ENCODE measurements at regions not wholly inside any gene's neighbourhood (a gene's known extent, or its start where the extent isn't known, plus 50 kb on each side); places are given as distances from the start of the nearest gene placed in this dataset.

- intact Hi-C loops (cut with DNase I) = no loop called here
- Histone ChIP-seq H3K4me3 (ENCODE audit: low read length in 2 of 2) (no peak overlapping the region), H3K27ac (ENCODE audit: low read depth in 1 of 2, low read length in 2 of 2) (no peak overlapping the region), H3K27me3 (ENCODE audit: control insufficient read depth in 1 of 2, insufficient read depth in 2 of 2, low read length in 1 of 2) (no peaks in the 10 kb centered on the region), H3K36me3 (ENCODE audit: control insufficient read depth in 1 of 2, insufficient read depth in 2 of 2, low read length in 1 of 2) (peaks cover 0 to 1% of the 10 kb centered on the region in 2 donors), H3K4me1 (ENCODE audit: control insufficient read depth in 1 of 2, insufficient read depth in 2 of 2, low read length in 2 of 2) (no peaks in the 10 kb centered on the region), H3K9me3 (ENCODE audit: control insufficient read depth, low read length) (no peaks in the 10 kb centered on the region)
- DNase-seq = no peak
- ATAC-seq (ENCODE audit: low FRiP score) = no peak
Measured at GRCh38 chr4:124484008-124484407, 228.5 kb downstream of the ANKRD50 start.

- Histone ChIP-seq H3K4me3 (ENCODE audit: low read length in 2 of 2) (no peak overlapping the region), H3K9me3 (ENCODE audit: control insufficient read depth, low read length) (no peaks in the 10 kb centered on the region), H3K27me3 (ENCODE audit: control insufficient read depth in 1 of 2, insufficient read depth in 2 of 2, low read length in 1 of 2) (no peaks in the 10 kb centered on the region), H3K4me1 (ENCODE audit: control insufficient read depth in 1 of 2, insufficient read depth in 2 of 2, low read length in 2 of 2) (no peaks in the 10 kb centered on the region), H3K27ac (ENCODE audit: low read depth in 1 of 2, low read length in 2 of 2) (no peak overlapping the region), H3K36me3 (ENCODE audit: control insufficient read depth in 1 of 2, insufficient read depth in 2 of 2, low read length in 1 of 2) (peaks cover 0 to 1% of the 10 kb centered on the region in 2 donors)
- ATAC-seq (ENCODE audit: low FRiP score) (no peak), DNase-seq (no peak)
- WGBS, 2 donors = 94 to 95% methylated on average over 2 of the region's 2 CpGs
- intact Hi-C loops (cut with DNase I) = no loop called here
Measured at GRCh38 chr4:124484940-124485339, 227.6 kb downstream of the ANKRD50 start.

GRCh38 chr4:124486423-124486822, 226.1 kb downstream of the ANKRD50 start:
- H3K36me3 ChIP-seq (ENCODE audit: control insufficient read depth in 1 of 2, insufficient read depth in 2 of 2, low read length in 1 of 2) = peaks cover 0 to under 1% of the 10 kb centered on the region in 2 donors
- no peak overlapping the region for H3K4me3 ChIP-seq (ENCODE audit: low read length in 2 of 2)
- DNase-seq (no peak), ATAC-seq (ENCODE audit: low FRiP score) (no peak)
- no peaks in the 10 kb centered on the region for H3K4me1 ChIP-seq (ENCODE audit: control insufficient read depth in 1 of 2, insufficient read depth in 2 of 2, low read length in 2 of 2)
- H3K27me3 ChIP-seq (ENCODE audit: control insufficient read depth in 1 of 2, insufficient read depth in 2 of 2, low read length in 1 of 2) = no peaks in the 10 kb centered on the region
- H3K27ac ChIP-seq (ENCODE audit: low read depth in 1 of 2, low read length in 2 of 2) = no peak overlapping the region
- intact Hi-C loops (cut with DNase I) = no loop called here
- whole genome bisulfite sequencing, 2 donors = 96% methylated on average over 2 of the region's 2 CpGs
- no peaks in the 10 kb centered on the region for H3K9me3 ChIP-seq (ENCODE audit: control insufficient read depth, low read length)

- Histone ChIP-seq H3K36me3 (ENCODE audit: control insufficient read depth in 1 of 2, insufficient read depth in 2 of 2, low read length in 1 of 2) (no peaks in the 10 kb centered on the region), H3K27ac (ENCODE audit: low read depth in 1 of 2, low read length in 2 of 2) (no peak overlapping the region), H3K4me1 (ENCODE audit: control insufficient read depth in 1 of 2, insufficient read depth in 2 of 2, low read length in 2 of 2) (peaks cover 0 to 3% of the 10 kb centered on the region in 2 donors), H3K4me3 (ENCODE audit: low read length in 2 of 2) (no peak overlapping the region), H3K9me3 (ENCODE audit: control insufficient read depth, low read length) (no peaks in the 10 kb centered on the region), H3K27me3 (ENCODE audit: control insufficient read depth in 1 of 2, insufficient read depth in 2 of 2, low read length in 1 of 2) (no peaks in the 10 kb centered on the region)
- intact Hi-C loops (cut with DNase I) = no loop called here
- DNase-seq (no peak), ATAC-seq (ENCODE audit: low FRiP score) (no peak)
- 28 to 31% methylated on average over 2 of the region's 2 CpGs for WGBS, 2 donors
Measured at GRCh38 chr4:124487651-124488050, 224.9 kb downstream of the ANKRD50 start.

- Histone ChIP-seq H3K36me3 (ENCODE audit: control insufficient read depth in 1 of 2, insufficient read depth in 2 of 2, low read length in 1 of 2) (no peaks in the 10 kb centered on the region), H3K4me1 (ENCODE audit: control insufficient read depth in 1 of 2, insufficient read depth in 2 of 2, low read length in 2 of 2) (peaks cover 0 to 3% of the 10 kb centered on the region in 2 donors), H3K27me3 (ENCODE audit: control insufficient read depth in 1 of 2, insufficient read depth in 2 of 2, low read length in 1 of 2) (no peaks in the 10 kb centered on the region), H3K9me3 (ENCODE audit: control insufficient read depth, low read length) (no peaks in the 10 kb centered on the region), H3K4me3 (ENCODE audit: low read length in 2 of 2) (no peak overlapping the region), H3K27ac (ENCODE audit: low read depth in 1 of 2, low read length in 2 of 2) (no peak overlapping the region)
- WGBS, 2 donors = 30 to 32% methylated on average over 2 of the region's 2 CpGs
- ATAC-seq (ENCODE audit: low FRiP score) = no peak
- DNase-seq = no peak
- intact Hi-C loops (cut with DNase I) = no loop called here
Measured at GRCh38 chr4:124491361-124492145, 221.0 kb downstream of the ANKRD50 start.

GRCh38 chr4:124499261-124499660, 213.3 kb downstream of the ANKRD50 start:
- Histone ChIP-seq H3K27me3 (ENCODE audit: control insufficient read depth in 1 of 2, insufficient read depth in 2 of 2, low read length in 1 of 2) (no peaks in the 10 kb centered on the region), H3K4me3 (ENCODE audit: low read length in 2 of 2) (no peak overlapping the region), H3K27ac (ENCODE audit: low read depth in 1 of 2, low read length in 2 of 2) (no peak overlapping the region), H3K9me3 (ENCODE audit: control insufficient read depth, low read length) (no peaks in the 10 kb centered on the region), H3K4me1 (ENCODE audit: control insufficient read depth in 1 of 2, insufficient read depth in 2 of 2, low read length in 2 of 2) (no peaks in the 10 kb centered on the region), H3K36me3 (ENCODE audit: control insufficient read depth in 1 of 2, insufficient read depth in 2 of 2, low read length in 1 of 2) (no peaks in the 10 kb centered on the region)
- DNase-seq (no peak), ATAC-seq (ENCODE audit: low FRiP score) (no peak)
- 52 to 54% methylated on average over 3 of the region's 3 CpGs for WGBS, 2 donors
- intact Hi-C loops (cut with DNase I) = no loop called here

GRCh38 chr4:124501576-124501975, 211.0 kb downstream of the ANKRD50 start:
- H3K9me3 ChIP-seq (ENCODE audit: control insufficient read depth, low read length) = no peaks in the 10 kb centered on the region
- ATAC-seq (ENCODE audit: low FRiP score) (no peak), DNase-seq (no peak)
- intact Hi-C loops (cut with DNase I) = no loop called here
- no peaks in the 10 kb centered on the region for H3K4me1 ChIP-seq (ENCODE audit: control insufficient read depth in 1 of 2, insufficient read depth in 2 of 2, low read length in 2 of 2)
- no peak overlapping the region for H3K27ac ChIP-seq (ENCODE audit: low read depth in 1 of 2, low read length in 2 of 2)
- no peaks in the 10 kb centered on the region for H3K36me3 ChIP-seq (ENCODE audit: control insufficient read depth in 1 of 2, insufficient read depth in 2 of 2, low read length in 1 of 2)
- H3K4me3 ChIP-seq (ENCODE audit: low read length in 2 of 2) = no peak overlapping the region
- H3K27me3 ChIP-seq (ENCODE audit: control insufficient read depth in 1 of 2, insufficient read depth in 2 of 2, low read length in 1 of 2) = no peaks in the 10 kb centered on the region
- WGBS, 2 donors = 91 to 95% methylated on average over 1 of the region's 1 CpG

- Histone ChIP-seq H3K36me3 (ENCODE audit: control insufficient read depth in 1 of 2, insufficient read depth in 2 of 2, low read length in 1 of 2) (no peaks in the 10 kb centered on the region), H3K4me1 (ENCODE audit: control insufficient read depth in 1 of 2, insufficient read depth in 2 of 2, low read length in 2 of 2) (no peaks in the 10 kb centered on the region), H3K27me3 (ENCODE audit: control insufficient read depth in 1 of 2, insufficient read depth in 2 of 2, low read length in 1 of 2) (no peaks in the 10 kb centered on the region), H3K4me3 (ENCODE audit: low read length in 2 of 2) (no peak overlapping the region), H3K9me3 (ENCODE audit: control insufficient read depth, low read length) (no peaks in the 10 kb centered on the region), H3K27ac (ENCODE audit: low read depth in 1 of 2, low read length in 2 of 2) (no peak overlapping the region)
- 48 to 75% methylated on average over 2 of the region's 2 CpGs for WGBS, 2 donors
- ATAC-seq (ENCODE audit: low FRiP score) (no peak), DNase-seq (no peak)
- intact Hi-C loops (cut with DNase I) = no loop called here
Measured at GRCh38 chr4:124504431-124504830, 208.1 kb downstream of the ANKRD50 start.

GRCh38 chr4:124505211-124505610, 207.3 kb downstream of the ANKRD50 start:
- WGBS, 2 donors = 82 to 93% methylated on average over 2 of the region's 2 CpGs
- Histone ChIP-seq H3K27me3 (ENCODE audit: control insufficient read depth in 1 of 2, insufficient read depth in 2 of 2, low read length in 1 of 2) (no peaks in the 10 kb centered on the region), H3K4me3 (ENCODE audit: low read length in 2 of 2) (no peak overlapping the region), H3K9me3 (ENCODE audit: control insufficient read depth, low read length) (no peaks in the 10 kb centered on the region), H3K27ac (ENCODE audit: low read depth in 1 of 2, low read length in 2 of 2) (no peak overlapping the region), H3K4me1 (ENCODE audit: control insufficient read depth in 1 of 2, insufficient read depth in 2 of 2, low read length in 2 of 2) (no peaks in the 10 kb centered on the region), H3K36me3 (ENCODE audit: control insufficient read depth in 1 of 2, insufficient read depth in 2 of 2, low read length in 1 of 2) (no peaks in the 10 kb centered on the region)
- DNase-seq (no peak), ATAC-seq (ENCODE audit: low FRiP score) (no peak)
- intact Hi-C loops (cut with DNase I) = no loop called here

All from aorta (tissue), 5 donors.